ENCODE measurements at regions not wholly inside any gene's neighbourhood (a gene's known extent, or its start where the extent isn't known, plus 50 kb on each side); places are given as distances from the start of the nearest gene placed in this dataset.

GRCh38 chr5:133715216-133715615 lies 102.9 kb upstream of the FSTL4 start:
- CTCF ChIA-PET, result no interaction called here
- no peak for DNase-seq (ENCODE audit: low read depth, low spot score)
- TF ChIP-seq CTCF (IDR thresholded peaks at IDR 0.05; ENCODE audit: insufficient read depth, low read length, missing control alignments), result no peak
- no peak overlapping the region for H3K4me3 ChIP-seq (ENCODE audit: low read depth, low read length)
- POLR2A ChIA-PET, result no interaction called here

GRCh38 chr5:133714161-133714915 lies 102.0 kb upstream of the FSTL4 start:
- CTCF ChIA-PET, result no interaction called here
- POLR2A ChIA-PET, result no interaction called here
- no peak for DNase-seq (ENCODE audit: low read depth, low spot score)
- no peak overlapping the region for H3K4me3 ChIP-seq (ENCODE audit: low read depth, low read length)
- no peak for TF ChIP-seq CTCF (IDR thresholded peaks at IDR 0.05; ENCODE audit: insufficient read depth, low read length, missing control alignments)

GRCh38 chr5:133713751-133714150 lies 101.4 kb upstream of the FSTL4 start:
- no peak for DNase-seq (ENCODE audit: low read depth, low spot score)
- ChIA-PET CTCF (no interaction called here), POLR2A (no interaction called here)
- H3K4me3 ChIP-seq (ENCODE audit: low read depth, low read length), result no peak overlapping the region
- TF ChIP-seq CTCF (IDR thresholded peaks at IDR 0.05; ENCODE audit: insufficient read depth, low read length, missing control alignments), result no peak

- ChIA-PET POLR2A (no interaction called here), CTCF (no interaction called here)
Measured at GRCh38 chr5:133713209-133713608, 100.9 kb upstream of the FSTL4 start.

GRCh38 chr5:133712562-133712961 lies 100.2 kb upstream of the FSTL4 start:
- CTCF ChIA-PET, result no interaction called here
- no peak for DNase-seq (ENCODE audit: low read depth, low spot score)
- POLR2A ChIA-PET, result no interaction called here
- H3K4me3 ChIP-seq (ENCODE audit: low read depth, low read length), result no peak overlapping the region
- TF ChIP-seq CTCF (IDR thresholded peaks at IDR 0.05; ENCODE audit: insufficient read depth, low read length, missing control alignments), result no peak

More at GRCh38 chr5:133713209-133713608, 100.9 kb upstream of the FSTL4 start:
- no peak for DNase-seq (ENCODE audit: low read depth, low spot score)
- TF ChIP-seq CTCF (IDR thresholded peaks at IDR 0.05; ENCODE audit: insufficient read depth, low read length, missing control alignments), result no peak
- no peak overlapping the region for H3K4me3 ChIP-seq (ENCODE audit: low read depth, low read length)

- no peak overlapping the region for H3K4me3 ChIP-seq (ENCODE audit: low read depth, low read length)
- POLR2A ChIA-PET, result no interaction called here
- TF ChIP-seq CTCF (IDR thresholded peaks at IDR 0.05; ENCODE audit: insufficient read depth, low read length, missing control alignments), result no peak
- no peak for DNase-seq (ENCODE audit: low read depth, low spot score)
- CTCF ChIA-PET, result no interaction called here
Measured at GRCh38 chr5:133709209-133709725, 96.9 kb upstream of the FSTL4 start.
